ENCODE measurements at regions not wholly inside any gene's neighbourhood (a gene's known extent, or its start where the extent isn't known, plus 50 kb on each side); places are given as distances from the start of the nearest gene placed in this dataset.
A peak's percentile ranks its signal among the peaks of the same experiment; 100 is the strongest.

DNA sequence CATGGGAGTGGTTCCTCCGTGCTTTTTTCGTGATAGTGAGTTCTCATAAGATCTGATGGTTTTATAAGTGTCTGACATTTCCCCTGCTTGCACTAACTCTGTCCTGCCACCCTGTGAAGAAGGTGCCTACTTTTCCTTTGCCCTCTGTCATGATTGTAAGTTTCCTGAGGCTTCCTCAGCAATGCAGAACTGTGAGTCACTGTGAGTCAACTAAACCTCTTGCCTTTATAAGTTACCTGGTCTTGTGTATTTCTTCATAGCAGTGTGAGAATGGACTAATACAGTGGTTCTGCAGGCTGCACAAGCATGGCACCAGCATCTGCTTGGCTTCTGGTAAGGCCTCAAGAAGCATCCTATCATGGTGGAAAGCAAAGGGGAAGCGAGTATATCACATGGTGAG, 1144.6 kb downstream of the SORCS3 start:
- DNase-seq = no peak
- intact Hi-C loops (cut with DNase I) = no loop called here

GRCh38 chr10:105783936-105784483, 1142.9 kb downstream of the SORCS3 start:
- intact Hi-C loops (cut with DNase I) = no loop called here
- DNase-seq = no peak

- DNase-seq = no peak
- intact Hi-C loops (cut with DNase I) = no loop called here
Measured at GRCh38 chr10:105774881-105775280, 1133.8 kb downstream of the SORCS3 start.

DNA sequence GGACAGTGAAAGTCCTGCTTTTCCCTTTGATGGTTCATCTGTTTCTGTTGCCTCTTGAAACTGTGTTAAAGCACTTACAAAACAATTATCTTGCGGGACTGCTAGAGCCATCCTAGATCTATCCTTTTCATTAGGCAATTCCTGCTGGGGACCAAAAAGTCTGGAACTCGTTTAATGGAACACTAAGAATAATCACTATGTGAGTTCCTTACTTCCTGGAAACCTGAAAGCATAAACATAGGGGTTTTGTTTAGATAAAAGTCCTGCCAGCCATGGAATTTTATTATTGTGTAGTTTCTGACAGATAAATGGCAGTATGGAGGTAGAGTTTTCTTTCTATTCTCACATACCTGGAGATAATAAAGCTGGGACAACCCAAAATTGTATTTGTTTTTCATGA, 1133.3 kb downstream of the SORCS3 start:
- no peak for DNase-seq
- intact Hi-C loops (cut with DNase I) = no loop called here

DNA sequence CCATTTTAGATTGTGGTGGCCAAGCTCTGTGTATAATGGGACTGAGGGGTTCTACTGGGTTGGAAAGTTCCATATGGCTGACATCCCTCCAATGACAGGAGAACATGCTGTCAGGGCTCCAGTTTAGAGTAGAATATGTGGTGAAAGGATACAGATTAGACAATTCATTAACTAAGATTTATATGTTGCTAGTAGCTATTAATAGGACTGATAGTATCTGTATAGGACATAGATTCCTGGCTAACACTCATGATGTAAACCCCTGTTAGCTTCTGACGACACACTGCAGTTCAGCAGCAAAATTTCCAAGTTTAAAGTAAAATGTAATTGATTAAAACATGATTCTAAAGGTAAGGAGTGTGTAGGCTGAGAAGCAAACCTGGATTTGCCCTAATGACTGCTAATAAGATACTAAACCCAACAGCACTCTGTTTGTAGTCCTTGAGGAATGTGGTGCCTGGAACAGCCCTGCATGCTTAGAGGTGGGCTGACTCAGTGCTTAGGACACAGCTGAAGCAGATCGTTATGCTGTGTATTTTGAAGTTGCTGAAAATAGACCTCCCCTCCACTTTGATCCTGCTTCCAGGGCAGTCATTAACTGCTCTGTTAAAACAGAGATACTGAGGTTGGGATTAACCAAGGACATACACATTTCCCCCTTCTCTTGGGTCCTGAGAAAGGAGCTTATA, 1129.6 kb downstream of the SORCS3 start:
- DNase-seq = no peak
- intact Hi-C loops (cut with DNase I) = no loop called here

DNA sequence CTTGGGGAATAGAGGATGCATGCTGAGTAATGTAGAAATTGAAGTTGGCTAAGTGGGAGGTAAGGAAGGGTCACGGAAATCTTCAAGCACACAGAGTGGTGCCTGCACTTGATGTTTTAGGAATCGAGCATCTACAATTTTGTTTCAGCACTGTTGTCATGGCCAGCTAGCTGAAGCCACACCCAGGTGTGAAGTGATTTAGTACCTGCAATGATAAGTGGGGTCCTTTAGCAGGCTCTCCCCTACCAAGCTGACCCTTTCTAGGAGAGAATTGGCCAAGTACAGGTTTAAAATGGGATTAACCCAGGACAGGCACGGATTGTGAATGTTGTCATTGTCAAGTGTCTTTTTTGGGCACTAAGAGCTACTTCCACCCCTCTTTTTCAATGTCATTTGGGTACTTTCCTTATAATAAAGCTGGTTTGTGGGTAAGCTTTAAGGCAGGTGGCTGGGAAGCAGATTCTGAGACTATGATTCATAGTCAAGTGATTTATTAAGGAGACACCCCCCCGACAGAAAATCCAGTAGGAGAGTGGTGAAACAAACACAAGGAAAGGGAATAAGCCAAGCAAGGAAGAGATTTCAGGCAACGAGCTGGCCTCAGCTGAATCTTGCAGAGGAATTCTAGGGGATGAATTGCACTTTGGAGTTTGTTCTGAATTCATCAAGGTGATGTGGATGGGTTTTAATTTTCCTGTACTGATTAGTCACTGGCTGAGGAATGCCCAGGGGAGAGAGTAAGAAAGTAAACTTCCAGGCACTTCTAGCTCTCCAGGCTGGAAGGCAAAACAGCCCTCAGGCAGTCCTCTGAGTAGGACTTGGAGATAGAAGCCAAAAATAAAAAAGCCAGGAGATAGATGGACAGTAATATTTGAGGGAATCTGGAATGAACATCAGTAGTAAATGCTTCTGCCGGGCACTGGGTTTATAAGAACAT, 1128.4 kb downstream of the SORCS3 start:
- intact Hi-C loops (cut with DNase I) = no loop called here
- DNase-seq = no peak

DNA sequence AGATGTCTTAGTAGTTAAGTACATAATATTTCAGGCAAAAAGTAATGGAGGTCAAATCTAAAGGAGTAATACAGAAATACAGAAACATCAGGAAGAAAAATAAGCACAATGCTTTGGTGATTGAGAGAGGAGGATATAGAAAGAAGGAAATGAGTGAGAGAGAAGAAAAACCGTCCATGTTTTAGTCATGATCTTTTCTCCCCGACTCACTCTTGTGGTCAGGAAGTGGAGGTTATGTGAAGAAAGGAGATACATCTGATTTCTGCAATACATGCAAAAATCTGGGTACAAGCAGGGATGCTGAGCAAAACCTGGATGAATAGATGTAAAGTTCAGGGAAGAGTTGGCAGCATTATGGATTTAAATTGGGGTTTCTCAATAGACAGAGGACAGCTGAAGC, 1122.5 kb downstream of the SORCS3 start:
- intact Hi-C loops (cut with DNase I) = no loop called here
- no peak for DNase-seq

DNA sequence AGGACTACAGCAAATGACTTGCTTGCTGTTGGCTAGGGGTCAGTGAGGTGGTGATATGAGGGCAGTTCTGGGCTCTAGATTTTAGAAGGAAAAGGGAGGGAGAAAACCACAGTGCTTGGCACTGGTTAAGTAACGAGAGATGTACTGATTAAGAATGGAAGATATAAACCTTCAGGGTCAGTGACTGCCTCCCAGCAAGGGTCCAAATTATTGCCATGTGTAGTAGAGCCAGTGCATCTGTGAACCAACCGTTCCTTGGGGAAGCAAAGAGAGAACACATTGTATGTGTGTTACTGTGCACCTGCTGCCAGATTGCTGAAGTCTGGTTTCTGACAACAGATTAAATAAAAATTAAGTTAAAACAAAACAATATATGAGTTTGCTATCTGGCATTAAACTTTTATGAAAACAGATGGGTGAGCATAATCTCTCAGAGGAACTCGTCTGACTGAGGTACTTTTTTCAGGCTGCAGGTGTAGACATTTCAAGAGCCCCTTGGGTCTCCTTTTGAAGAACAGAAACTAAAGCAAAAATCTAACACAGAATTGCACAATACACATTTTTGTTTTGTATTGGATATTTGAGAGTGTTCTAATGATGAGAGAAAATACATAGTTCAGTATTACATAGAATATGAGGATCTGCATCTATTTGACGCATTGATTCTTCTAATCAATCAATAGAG, 1120.6 kb downstream of the SORCS3 start:
- no peak for DNase-seq
- intact Hi-C loops (cut with DNase I) = no loop called here

DNA sequence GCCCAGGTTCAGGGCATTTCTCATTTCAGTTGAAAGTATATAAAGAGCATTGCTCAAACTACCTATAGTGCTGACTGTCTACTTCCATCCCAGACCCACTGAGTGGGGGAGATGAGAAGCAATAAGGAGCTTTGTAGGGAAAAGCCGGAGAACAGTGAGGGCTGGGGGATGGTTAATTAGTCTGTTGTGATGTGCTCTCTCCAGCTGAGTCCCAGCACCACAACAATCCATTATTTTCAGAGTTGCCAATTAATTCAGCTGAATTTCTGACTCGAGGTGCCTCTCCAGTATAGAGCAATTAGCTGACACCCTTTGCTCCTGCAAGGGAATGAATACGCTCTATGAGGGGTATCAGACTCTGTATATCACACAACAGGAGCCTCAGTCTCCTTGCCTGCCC, 1118.6 kb downstream of the SORCS3 start:
- no peak for DNase-seq
- intact Hi-C loops (cut with DNase I) = no loop called here

- intact Hi-C loops (cut with DNase I) = no loop called here
- no peak for DNase-seq
Measured at GRCh38 chr10:105758209-105758998, 1117.3 kb downstream of the SORCS3 start.

DNA sequence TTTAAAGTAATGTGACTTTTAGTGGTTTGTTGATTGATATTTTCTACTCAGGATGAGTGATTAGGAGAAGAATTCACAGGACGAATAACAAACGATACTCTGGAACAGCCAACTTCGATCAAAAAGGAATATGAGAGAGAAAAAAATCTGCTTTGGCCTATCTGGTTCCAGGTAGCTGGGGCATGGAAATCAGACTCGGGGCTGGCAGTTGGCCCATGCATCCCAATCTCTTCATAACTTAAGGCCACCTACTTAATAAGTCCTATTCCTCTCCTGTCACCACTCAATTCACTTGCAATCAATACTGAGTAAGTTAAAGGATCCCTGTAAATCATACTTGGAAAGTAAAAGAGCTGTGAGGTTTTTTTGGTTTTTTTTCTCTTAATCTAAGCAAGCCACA, 1116.2 kb downstream of the SORCS3 start:
- intact Hi-C loops (cut with DNase I) = no loop called here
- no peak for DNase-seq

DNA sequence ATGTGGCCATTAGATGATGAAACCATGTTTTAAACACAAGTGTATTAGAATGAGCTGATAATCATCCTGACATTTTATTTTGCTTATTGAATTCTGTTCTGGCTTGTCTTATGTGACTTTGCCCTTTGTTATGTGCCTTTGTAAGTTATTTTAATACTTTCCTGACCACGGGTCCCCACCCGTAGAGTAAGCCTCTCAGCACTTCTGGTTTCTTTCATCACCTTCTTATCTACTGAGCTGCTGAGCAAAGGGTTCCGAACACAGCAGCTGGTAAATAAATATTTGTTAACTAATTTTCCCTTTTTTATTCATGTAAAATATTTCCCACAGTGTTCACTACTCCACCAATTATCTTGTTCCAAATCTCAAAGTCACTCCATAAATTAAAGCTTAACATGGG, 1115.3 kb downstream of the SORCS3 start:
- intact Hi-C loops (cut with DNase I) = no loop called here
- DNase-seq = no peak

- no peak for DNase-seq
- intact Hi-C loops (cut with DNase I) = no loop called here
Measured at GRCh38 chr10:105751688-105752087, 1110.6 kb downstream of the SORCS3 start.

- intact Hi-C loops (cut with DNase I) = no loop called here
- DNase-seq = no peak
Measured at GRCh38 chr10:105745596-105746148, 1104.6 kb downstream of the SORCS3 start.

DNA sequence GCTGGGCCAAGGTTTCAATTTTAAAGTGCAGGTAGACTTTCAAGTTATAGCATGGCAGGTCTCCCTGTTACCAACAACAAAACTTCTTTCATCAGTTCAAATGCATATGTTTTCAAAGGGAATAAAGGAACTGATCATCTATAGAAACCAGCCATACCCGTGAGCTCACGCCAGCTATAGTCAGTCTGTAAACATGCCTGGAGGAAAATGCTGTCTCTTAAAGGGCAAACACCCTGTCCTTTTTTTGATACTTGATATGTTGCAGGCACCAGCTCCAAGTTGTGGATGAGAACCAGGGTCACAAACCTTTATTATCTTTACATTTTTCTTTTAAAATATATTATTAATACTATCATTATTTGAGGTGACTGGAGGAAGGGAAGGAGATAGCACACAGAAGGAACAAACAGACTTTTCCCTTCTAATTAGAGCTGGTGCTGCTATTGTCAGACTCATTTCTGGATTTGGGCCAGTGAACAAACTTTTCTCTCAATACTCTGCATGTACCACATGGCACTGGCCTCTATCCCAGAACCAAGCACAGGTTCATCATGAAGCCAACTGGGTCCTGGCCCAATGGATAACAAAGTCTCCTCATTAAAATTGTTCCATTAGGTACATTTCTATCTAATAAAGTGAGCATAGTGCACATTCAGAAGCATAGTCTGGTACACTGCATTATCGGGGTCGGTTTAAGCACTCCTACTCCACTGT, 1102.4 kb downstream of the SORCS3 start:
- DNase-seq = peak in 19 of 42 donors; percentile 2 to 56 (median 20)
- intact Hi-C loops (cut with DNase I) = no loop called here

- intact Hi-C loops (cut with DNase I) = no loop called here
Measured at GRCh38 chr10:105742923-105743322, 1101.8 kb downstream of the SORCS3 start.

DNA sequence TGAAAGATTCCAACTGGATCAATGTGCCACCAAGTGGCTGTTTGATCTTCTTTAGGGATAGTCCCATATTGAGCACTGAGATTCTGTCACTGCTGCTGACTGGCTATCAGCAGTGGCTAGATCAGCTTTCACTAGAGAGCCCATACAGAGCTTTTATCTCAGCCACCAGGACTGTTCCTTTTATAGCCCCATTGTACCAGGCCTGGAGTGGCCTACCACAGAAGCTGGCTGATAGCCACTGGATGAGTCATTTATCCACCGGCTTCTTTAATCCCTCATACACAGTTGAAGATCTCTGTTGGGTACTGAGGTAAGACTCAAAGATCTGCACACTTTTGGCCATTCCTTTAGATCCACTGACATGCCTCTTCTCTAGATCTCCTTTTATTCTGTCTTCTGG, 1101.1 kb downstream of the SORCS3 start:
- intact Hi-C loops (cut with DNase I) = no loop called here
- DNase-seq = peak in 1 of 42 donors; percentile 10

More at GRCh38 chr10:105742923-105743322, 1101.8 kb downstream of the SORCS3 start:
- DNase-seq = no peak

DNA sequence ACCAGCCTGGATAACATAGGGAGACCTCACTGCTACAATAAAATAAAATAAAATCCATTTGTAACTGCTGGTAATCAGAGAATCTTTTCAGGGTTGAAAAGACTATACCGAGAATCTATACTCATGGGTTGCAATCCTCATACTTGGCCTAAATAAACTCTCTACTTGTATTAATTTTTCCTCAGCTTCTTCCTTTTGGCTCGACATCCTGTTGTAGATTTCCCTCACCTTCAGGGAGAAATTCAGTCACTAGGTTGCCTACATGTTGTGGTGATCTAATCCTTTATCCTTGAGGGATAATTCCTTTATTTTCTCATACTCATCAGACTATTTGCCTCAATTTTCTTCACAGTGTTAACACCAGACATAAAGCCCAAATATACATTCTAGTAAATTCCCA, 1093.4 kb downstream of the SORCS3 start:
- no peak for DNase-seq
- intact Hi-C loops (cut with DNase I) = no loop called here

Measured in head of caudate nucleus (tissue), 42 donors.